ENCODE measurements at regions not wholly inside any gene's neighbourhood (a gene's known extent, or its start where the extent isn't known, plus 50 kb on each side); places are given as distances from the start of the nearest gene placed in this dataset.
A peak's percentile ranks its signal among the peaks of the same experiment; 100 is the strongest.

DNA sequence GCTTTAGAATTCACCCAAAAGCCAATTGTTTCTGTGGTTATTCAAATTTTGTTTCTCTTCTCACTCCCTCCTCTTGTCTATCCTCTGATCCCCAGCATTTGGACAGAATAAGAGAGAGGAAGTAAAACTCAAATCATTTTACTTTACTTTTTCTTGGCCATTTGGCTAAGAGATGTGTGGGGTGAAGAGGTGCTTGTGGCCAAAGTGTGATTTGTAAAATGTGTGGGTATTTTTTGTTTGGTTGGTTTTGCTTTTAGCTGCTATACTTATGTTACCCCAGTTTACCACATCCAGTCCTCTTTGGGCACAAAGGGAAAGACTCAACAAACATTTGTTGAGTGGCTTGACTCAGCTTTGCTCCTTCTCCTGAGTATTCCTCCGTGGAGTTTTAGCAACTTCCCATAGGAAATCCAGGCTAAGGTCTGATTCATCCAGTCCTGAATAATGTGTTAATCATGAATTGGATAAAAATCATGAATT, 109.1 kb upstream of the CYP1B1 start:
- H3K4me3 ChIP-seq (replicated peaks; ENCODE audit: low read depth, low read length), result no peak overlapping the region
- no peaks in the 10 kb centered on the region for H3K36me3 ChIP-seq (ENCODE audit: control insufficient read depth, insufficient read depth, low read length)
- H3K27me3 ChIP-seq (replicated peaks; ENCODE audit: control insufficient read depth, insufficient read depth, low read length), result no peaks in the 10 kb centered on the region
- DNase-seq (ENCODE audit: extremely low read depth, insufficient read length), result peak; percentile 77
- TF ChIP-seq, protein P1, sequence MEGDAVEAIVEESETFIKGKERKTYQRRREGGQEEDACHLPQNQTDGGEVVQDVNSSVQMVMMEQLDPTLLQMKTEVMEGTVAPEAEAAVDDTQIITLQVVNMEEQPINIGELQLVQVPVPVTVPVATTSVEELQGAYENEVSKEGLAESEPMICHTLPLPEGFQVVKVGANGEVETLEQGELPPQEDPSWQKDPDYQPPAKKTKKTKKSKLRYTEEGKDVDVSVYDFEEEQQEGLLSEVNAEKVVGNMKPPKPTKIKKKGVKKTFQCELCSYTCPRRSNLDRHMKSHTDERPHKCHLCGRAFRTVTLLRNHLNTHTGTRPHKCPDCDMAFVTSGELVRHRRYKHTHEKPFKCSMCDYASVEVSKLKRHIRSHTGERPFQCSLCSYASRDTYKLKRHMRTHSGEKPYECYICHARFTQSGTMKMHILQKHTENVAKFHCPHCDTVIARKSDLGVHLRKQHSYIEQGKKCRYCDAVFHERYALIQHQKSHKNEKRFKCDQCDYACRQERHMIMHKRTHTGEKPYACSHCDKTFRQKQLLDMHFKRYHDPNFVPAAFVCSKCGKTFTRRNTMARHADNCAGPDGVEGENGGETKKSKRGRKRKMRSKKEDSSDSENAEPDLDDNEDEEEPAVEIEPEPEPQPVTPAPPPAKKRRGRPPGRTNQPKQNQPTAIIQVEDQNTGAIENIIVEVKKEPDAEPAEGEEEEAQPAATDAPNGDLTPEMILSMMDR (IDR thresholded peaks at IDR 0.05; ENCODE audit: insufficient read depth, low read length, poor library complexity, severe bottlenecking), result no peak

DNA sequence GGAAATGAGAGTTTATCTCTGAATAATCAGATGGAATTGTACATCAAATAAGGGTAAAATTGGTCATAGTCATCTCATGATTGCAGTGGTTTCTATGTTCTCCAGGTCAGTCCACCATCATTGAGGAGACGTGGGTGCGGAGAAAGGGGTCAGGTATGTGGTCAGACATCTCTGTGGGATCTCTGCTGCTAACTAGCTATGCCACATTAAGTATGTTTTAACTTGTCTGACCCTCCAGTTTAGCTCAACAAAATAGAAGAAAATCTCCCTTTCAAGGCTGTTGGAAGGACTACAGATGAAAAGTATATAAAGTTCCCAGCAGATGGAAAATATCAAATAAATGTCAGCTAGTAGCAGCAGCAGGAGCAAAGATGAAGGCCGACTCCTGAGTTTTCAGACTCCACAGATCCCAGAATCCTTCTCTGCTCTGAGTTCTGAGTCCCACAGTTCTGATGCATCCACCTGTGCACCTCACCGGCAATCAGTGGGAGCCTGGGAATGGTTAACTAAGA, 106.6 kb upstream of the CYP1B1 start:
- no peak overlapping the region for H3K4me3 ChIP-seq (replicated peaks; ENCODE audit: low read depth, low read length)
- TF ChIP-seq, protein P1 (IDR thresholded peaks at IDR 0.05; ENCODE audit: insufficient read depth, low read length, poor library complexity, severe bottlenecking), result no peak
- H3K36me3 ChIP-seq (ENCODE audit: control insufficient read depth, insufficient read depth, low read length), result no peaks in the 10 kb centered on the region
- H3K27me3 ChIP-seq (replicated peaks; ENCODE audit: control insufficient read depth, insufficient read depth, low read length), result no peaks in the 10 kb centered on the region
- DNase-seq (ENCODE audit: extremely low read depth, insufficient read length), result no peak

DNA sequence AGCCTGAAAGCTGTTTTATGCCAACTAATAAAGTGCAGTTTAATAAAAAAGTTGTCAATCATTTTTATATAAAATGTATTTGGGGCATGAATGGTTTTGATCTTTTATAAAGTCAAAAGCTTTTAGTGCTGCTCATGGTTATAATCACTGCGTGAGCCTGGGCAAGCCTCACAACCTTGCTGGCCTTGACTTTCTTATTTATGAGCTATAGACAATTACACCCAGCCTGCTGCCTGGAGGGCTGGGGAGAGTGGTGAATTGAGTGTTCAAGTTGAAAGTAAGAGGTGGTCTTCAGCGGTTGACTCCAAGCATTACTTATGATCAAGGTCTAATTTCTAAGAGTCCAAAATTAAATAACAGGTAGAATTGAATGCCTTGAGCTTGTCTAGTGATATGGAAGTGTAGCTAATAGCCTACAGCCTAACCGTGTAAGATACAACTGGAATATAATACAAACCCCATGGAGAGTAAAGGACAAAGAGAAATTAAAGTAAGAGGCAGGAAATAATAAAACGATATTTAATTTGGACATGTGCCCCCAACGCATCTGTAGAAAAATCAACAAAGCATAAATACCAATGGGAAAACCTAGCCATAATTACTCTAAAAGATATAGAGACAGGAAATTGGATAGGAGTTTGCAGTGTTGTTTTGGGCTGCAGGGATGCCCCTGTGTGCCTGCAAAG, 106.0 kb upstream of the CYP1B1 start:
- TF ChIP-seq, protein P1 (IDR thresholded peaks at IDR 0.05; ENCODE audit: insufficient read depth, low read length, poor library complexity, severe bottlenecking), result no peak
- DNase-seq (ENCODE audit: extremely low read depth, insufficient read length), result no peak

DNA sequence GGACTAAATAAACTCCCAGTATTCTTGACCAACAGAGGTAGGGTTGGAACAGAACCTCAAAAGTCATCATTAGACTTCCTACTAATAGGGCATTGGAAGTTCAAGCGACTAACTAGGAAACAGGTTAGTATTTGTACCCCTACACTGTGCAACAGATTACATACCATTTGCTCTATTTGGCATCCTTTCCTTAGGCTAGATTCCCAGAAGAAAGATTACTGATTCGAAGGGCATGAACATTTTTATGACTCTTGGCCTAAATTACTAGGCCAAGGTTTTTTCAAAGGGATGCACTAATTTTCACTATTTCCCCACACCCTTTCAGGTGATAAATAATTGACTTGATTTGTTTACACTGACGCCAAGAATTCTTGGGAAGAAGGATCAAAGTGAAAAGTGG, 104.8 kb upstream of the CYP1B1 start:
- Histone ChIP-seq H3K4me3 (replicated peaks; ENCODE audit: low read depth, low read length) (no peak overlapping the region), H3K27me3 (replicated peaks; ENCODE audit: control insufficient read depth, insufficient read depth, low read length) (peaks cover 1% of the 10 kb centered on the region; the same call in 1 of the 2 replicates), H3K36me3 (ENCODE audit: control insufficient read depth, insufficient read depth, low read length) (no peaks in the 10 kb centered on the region)
- no peak for DNase-seq (ENCODE audit: extremely low read depth, insufficient read length)
- TF ChIP-seq, protein P1 (IDR thresholded peaks at IDR 0.05; ENCODE audit: insufficient read depth, low read length, poor library complexity, severe bottlenecking), result no peak

More for the DNA sequence above, 106.0 kb upstream of the CYP1B1 start:
- Histone ChIP-seq H3K4me3 (replicated peaks; ENCODE audit: low read depth, low read length) (no peak overlapping the region), H3K36me3 (ENCODE audit: control insufficient read depth, insufficient read depth, low read length) (no peaks in the 10 kb centered on the region), H3K27me3 (replicated peaks; ENCODE audit: control insufficient read depth, insufficient read depth, low read length) (peaks cover 1% of the 10 kb centered on the region; the same call in 1 of the 2 replicates)

DNA sequence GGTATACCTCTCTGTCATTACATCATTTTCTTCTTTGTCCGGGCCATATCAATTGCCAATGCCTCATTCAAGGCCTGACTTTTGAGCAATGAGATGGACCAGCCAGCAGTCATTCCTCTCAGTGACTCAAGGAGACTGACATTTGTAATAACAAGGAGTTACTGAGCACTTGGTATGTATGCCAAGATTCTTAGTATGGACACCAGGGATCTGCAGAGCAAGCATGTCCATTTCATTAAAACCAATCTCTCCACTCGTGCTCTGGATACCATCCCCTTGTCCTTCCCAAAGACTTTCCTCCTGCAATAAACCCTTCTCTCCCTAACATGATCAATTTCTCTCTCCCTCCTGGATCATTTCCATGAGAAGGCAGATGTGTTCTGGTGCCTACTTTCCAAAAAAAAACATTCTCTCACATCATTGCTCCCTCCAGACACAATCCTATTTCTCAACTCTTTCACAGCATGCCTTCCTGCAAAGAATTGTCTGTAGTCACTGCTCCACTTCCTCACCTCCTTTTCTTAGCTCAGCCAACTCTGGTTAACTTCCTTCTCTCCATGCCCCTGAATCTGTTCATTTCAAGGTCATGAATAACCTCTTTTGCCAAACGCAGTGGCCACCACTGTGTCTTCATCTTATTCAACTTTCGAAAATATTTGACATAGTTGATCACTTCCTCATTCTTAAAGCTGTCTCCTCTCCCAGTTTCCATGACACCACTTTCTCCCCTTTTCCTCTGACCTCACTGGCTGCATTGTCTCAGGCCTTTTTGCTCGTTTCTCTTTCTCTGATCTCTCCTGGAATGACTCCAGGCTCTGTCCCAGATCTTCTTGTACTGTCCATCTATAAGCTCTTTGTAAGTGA, 102.8 kb upstream of the CYP1B1 start:
- DNase-seq (ENCODE audit: extremely low read depth, insufficient read length), result peak; percentile 34
- TF ChIP-seq, protein P1 (IDR thresholded peaks at IDR 0.05; ENCODE audit: insufficient read depth, low read length, poor library complexity, severe bottlenecking), result no peak
- Histone ChIP-seq H3K27me3 (replicated peaks; ENCODE audit: control insufficient read depth, insufficient read depth, low read length) (peaks cover 1% of the 10 kb centered on the region; the same call in 1 of the 2 replicates), H3K36me3 (ENCODE audit: control insufficient read depth, insufficient read depth, low read length) (no peaks in the 10 kb centered on the region), H3K4me3 (replicated peaks; ENCODE audit: low read depth, low read length) (no peak overlapping the region)
